ENCODE measurements at regions not wholly inside any gene's neighbourhood (a gene's known extent, or its start where the extent isn't known, plus 50 kb on each side); places are given as distances from the start of the nearest gene placed in this dataset.

DNA sequence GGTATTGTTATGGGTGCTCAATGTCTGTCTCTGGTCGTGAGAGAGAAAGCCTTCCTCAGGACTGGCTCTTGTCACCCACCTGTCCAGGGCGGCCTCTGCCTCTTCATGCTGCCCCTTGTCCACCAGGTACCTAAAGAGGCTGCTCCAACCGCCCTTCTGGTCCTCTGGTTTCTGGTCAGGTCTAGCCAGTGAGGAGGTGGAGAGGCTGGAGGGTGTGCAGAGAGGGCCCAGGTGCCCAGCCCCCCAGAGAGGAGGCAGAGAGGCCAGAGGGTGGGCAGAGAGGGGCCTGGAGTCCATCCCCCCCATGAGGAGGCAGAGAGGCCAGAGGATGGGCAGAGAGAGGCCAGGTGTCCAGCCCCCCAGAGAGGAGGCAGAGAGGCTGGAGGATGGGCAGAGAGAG is 329.8 kb upstream of the IRX4 start:
- no peak overlapping the region for H2AFZ ChIP-seq (ENCODE audit: low read depth, low read length, poor library complexity, severe bottlenecking)
- no peak for ATAC-seq
- H3K4me2 ChIP-seq (ENCODE audit: low read length), result no peak overlapping the region
- no peak overlapping the region for H3K9ac ChIP-seq (ENCODE audit: low read length)
- H3K36me3 ChIP-seq (ENCODE audit: control insufficient read depth in 1 of 2, insufficient read depth in 2 of 2, low read length in 2 of 2), result no peaks in the 10 kb centered on the region
- H4K20me1 ChIP-seq (ENCODE audit: insufficient read depth), result no peaks in the 10 kb centered on the region
- POLR2A ChIA-PET, result no interaction called here
- no peak overlapping the region for H3K4me3 ChIP-seq (replicated peaks in 1 of 2; ENCODE audit: low read depth in 1 of 2, low read length in 2 of 2)
- BruUV-seq (replicated peaks), result no TSS peak
- intact Hi-C loops (cut with micrococcal nuclease), result no loop called here
- H3K79me2 ChIP-seq (ENCODE audit: insufficient read depth, low read length), result no peaks in the 10 kb centered on the region
- no peaks in the 10 kb centered on the region for H3K9me3 ChIP-seq (ENCODE audit: control insufficient read depth in 1 of 2, insufficient read depth in 1 of 2, low read depth in 1 of 2, low read length in 2 of 2)
- TF ChIP-seq SIN3A (IDR thresholded peaks at IDR 0.05; ENCODE audit: low read depth) (no peak), ELF1 (IDR thresholded peaks at IDR 0.05; ENCODE audit: borderline replicate concordance, low read depth) (no peak), CBX3 (IDR thresholded peaks at IDR 0.05; ENCODE audit: low read depth) (no peak), TCF7L2 (IDR thresholded peaks at IDR 0.05; ENCODE audit: borderline replicate concordance, extremely low read depth, insufficient read depth, insufficient read length) (no peak), REST (IDR thresholded peaks at IDR 0.05; ENCODE audit: low read depth) (no peak), POLR2A (IDR thresholded peaks at IDR 0.05; ENCODE audit: borderline replicate concordance, extremely low read depth, insufficient read depth, insufficient read length) (no peak), CEBPB (IDR thresholded peaks at IDR 0.05; ENCODE audit: low read depth) (no peak)
- TF ChIP-seq, protein P1, sequence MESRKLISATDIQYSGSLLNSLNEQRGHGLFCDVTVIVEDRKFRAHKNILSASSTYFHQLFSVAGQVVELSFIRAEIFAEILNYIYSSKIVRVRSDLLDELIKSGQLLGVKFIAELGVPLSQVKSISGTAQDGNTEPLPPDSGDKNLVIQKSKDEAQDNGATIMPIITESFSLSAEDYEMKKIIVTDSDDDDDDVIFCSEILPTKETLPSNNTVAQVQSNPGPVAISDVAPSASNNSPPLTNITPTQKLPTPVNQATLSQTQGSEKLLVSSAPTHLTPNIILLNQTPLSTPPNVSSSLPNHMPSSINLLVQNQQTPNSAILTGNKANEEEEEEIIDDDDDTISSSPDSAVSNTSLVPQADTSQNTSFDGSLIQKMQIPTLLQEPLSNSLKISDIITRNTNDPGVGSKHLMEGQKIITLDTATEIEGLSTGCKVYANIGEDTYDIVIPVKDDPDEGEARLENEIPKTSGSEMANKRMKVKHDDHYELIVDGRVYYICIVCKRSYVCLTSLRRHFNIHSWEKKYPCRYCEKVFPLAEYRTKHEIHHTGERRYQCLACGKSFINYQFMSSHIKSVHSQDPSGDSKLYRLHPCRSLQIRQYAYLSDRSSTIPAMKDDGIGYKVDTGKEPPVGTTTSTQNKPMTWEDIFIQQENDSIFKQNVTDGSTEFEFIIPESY (IDR thresholded peaks at IDR 0.05; ENCODE audit: extremely low read depth, insufficient replicate concordance, low read length), result no peak
- TF ChIP-seq, protein P2, sequence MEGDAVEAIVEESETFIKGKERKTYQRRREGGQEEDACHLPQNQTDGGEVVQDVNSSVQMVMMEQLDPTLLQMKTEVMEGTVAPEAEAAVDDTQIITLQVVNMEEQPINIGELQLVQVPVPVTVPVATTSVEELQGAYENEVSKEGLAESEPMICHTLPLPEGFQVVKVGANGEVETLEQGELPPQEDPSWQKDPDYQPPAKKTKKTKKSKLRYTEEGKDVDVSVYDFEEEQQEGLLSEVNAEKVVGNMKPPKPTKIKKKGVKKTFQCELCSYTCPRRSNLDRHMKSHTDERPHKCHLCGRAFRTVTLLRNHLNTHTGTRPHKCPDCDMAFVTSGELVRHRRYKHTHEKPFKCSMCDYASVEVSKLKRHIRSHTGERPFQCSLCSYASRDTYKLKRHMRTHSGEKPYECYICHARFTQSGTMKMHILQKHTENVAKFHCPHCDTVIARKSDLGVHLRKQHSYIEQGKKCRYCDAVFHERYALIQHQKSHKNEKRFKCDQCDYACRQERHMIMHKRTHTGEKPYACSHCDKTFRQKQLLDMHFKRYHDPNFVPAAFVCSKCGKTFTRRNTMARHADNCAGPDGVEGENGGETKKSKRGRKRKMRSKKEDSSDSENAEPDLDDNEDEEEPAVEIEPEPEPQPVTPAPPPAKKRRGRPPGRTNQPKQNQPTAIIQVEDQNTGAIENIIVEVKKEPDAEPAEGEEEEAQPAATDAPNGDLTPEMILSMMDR (IDR thresholded peaks at IDR 0.05 in 2 of 3, conservative IDR thresholded peaks at IDR 0.05 in 1 of 3; ENCODE audit: borderline replicate concordance in 1 of 3, insufficient read depth in 1 of 3, low read depth in 2 of 3, low read length in 2 of 3), result no peak
- no peak overlapping the region for H3K27ac ChIP-seq (ENCODE audit: low read depth, low read length)
- H3K27me3 ChIP-seq (ENCODE audit: insufficient read depth, low read length), result peaks cover 16% of the 10 kb centered on the region
- no peaks in the 10 kb centered on the region for H3K4me1 ChIP-seq (ENCODE audit: control insufficient read depth in 1 of 2, insufficient read depth in 2 of 2, low read length in 2 of 2)
- RAD21 ChIA-PET (ENCODE audit: low non-redundant PET in 1 of 2, low total read pairs in 2 of 2, uncharacterized antibody in 2 of 2, unreplicated experiment in 2 of 2), result no interaction called here
- CTCF ChIA-PET, result no interaction called here
- H3K9me2 ChIP-seq (ENCODE audit: insufficient read depth), result no peaks in the 10 kb centered on the region
- no peak for DNase-seq (ENCODE audit: low read depth, low spot score)

All from HCT116 (cell line).